ENCODE measurements at regions not wholly inside any gene's neighbourhood (a gene's known extent, or its start where the extent isn't known, plus 50 kb on each side); places are given as distances from the start of the nearest gene placed in this dataset.
"Not testable (repeated sequence)": the region's sequence is repeated elsewhere in the genome, so short reads cannot be mapped to it uniquely, and the experiment has no call there.

DNA sequence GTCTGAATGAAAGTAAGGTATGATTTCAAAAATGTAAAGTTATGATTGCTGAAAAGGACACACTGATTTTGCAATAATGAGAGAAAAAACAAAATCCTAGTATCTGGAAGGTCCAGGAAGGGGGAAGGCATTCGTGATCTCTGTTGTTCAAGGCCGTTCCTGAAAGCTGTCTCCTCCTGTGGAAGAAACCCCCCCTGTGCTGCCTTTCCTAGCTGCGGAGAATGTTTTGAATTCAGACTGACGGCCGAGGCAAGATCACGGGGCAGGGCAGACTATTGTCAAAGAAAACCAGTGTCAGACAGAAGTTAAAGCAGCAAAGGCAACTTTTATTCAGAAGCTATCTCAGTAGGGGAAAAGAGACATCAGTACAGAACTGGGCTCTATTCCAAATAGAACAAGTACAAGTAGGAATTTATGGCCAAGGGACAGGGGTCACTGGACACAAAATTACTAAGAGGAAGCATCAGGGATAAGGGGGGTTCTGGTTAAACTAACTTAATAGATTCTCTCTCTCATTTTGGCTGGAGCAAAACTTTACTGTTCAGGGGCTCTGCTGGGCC lies 61.9 kb upstream of the IGFBPL1 start:
- CTCF ChIA-PET, result no interaction called here
- no peak overlapping the region for H2AFZ ChIP-seq (ENCODE audit: control insufficient read depth, low read depth, low read length)
- intact Hi-C loops (cut with micrococcal nuclease; ENCODE audit: unreplicated experiment) (no loop called here), in situ Hi-C loops (cut with MboI) (no loop called here)
- no peaks in the 10 kb centered on the region for H3K4me1 ChIP-seq (ENCODE audit: control insufficient read depth, insufficient read depth, low read length)
- no peak overlapping the region for H3K9ac ChIP-seq (ENCODE audit: control insufficient read depth, insufficient read depth, low read length)
- 38% methylated on average over 6 of the region's 6 CpGs for WGBS (ENCODE audit: insufficient coverage, insufficient replicate concordance, low lambda C conversion rate, missing lambda C conversion rate)
- no peak for DNase-seq (ENCODE audit: low read depth, low spot score)
- no peak overlapping the region for H3K27ac ChIP-seq (ENCODE audit: control insufficient read depth, insufficient read depth)
- H4K20me1 ChIP-seq (ENCODE audit: control insufficient read depth, insufficient read depth), result no peaks in the 10 kb centered on the region
- H3K9me3 ChIP-seq (replicated peaks; ENCODE audit: control insufficient read depth, insufficient read depth, low read length), result no peaks in the 10 kb centered on the region
- H3K27me3 ChIP-seq (replicated peaks in 1 of 2; ENCODE audit: control insufficient read depth in 2 of 2, insufficient read depth in 2 of 2, low read length in 1 of 2), result no peaks in the 10 kb centered on the region
- SMC1A ChIA-PET (ENCODE audit: uncharacterized antibody, unreplicated experiment), result no interaction called here
- no TSS peak for BruUV-seq (replicated peaks)
- H3K36me3 ChIP-seq (ENCODE audit: control insufficient read depth in 2 of 2, insufficient read depth in 2 of 2, low read length in 1 of 2), result no peaks in the 10 kb centered on the region
- no peak for FAIRE-seq
- H3K4me2 ChIP-seq (ENCODE audit: control insufficient read depth, insufficient read depth), result no peak overlapping the region
- no peak overlapping the region for H3K4me3 ChIP-seq
- RAD21 ChIA-PET (ENCODE audit: unreplicated experiment), result no interaction called here
- POLR2A ChIA-PET, result no interaction called here
- no peak for TF ChIP-seq MEF2B (IDR thresholded peaks at IDR 0.05; ENCODE audit: partially characterized antibody, poor library complexity, severe bottlenecking)
- no peak for TF ChIP-seq ZNF24 (IDR thresholded peaks at IDR 0.05)
- no peaks in the 10 kb centered on the region for H3K79me2 ChIP-seq (ENCODE audit: control insufficient read depth, insufficient read depth, low read length)
- ATAC-seq, result no peak

GRCh38 chr9:38484076-38484665 lies 59.9 kb upstream of the IGFBPL1 start:
- H3K4me3 ChIP-seq; ATAC-seq; H3K9me3 ChIP-seq (replicated peaks; ENCODE audit: control insufficient read depth, insufficient read depth, low read length); FAIRE-seq; H3K4me2 ChIP-seq (ENCODE audit: control insufficient read depth, insufficient read depth); intact Hi-C loops (cut with micrococcal nuclease; ENCODE audit: unreplicated experiment); H3K36me3 ChIP-seq (ENCODE audit: control insufficient read depth in 2 of 2, insufficient read depth in 2 of 2, low read length in 1 of 2); H3K4me1 ChIP-seq (ENCODE audit: control insufficient read depth, insufficient read depth, low read length); H2AFZ ChIP-seq (ENCODE audit: control insufficient read depth, low read depth, low read length); in situ Hi-C loops (cut with MboI); H3K9ac ChIP-seq (ENCODE audit: control insufficient read depth, insufficient read depth, low read length); RAD21 ChIA-PET (ENCODE audit: unreplicated experiment); POLR2A ChIA-PET; DNase-seq (ENCODE audit: low read depth, low spot score); H4K20me1 ChIP-seq (ENCODE audit: control insufficient read depth, insufficient read depth); BruUV-seq (replicated peaks); H3K27ac ChIP-seq (ENCODE audit: control insufficient read depth, insufficient read depth); H3K79me2 ChIP-seq (ENCODE audit: control insufficient read depth, insufficient read depth, low read length); H3K27me3 ChIP-seq (replicated peaks in 1 of 2; ENCODE audit: control insufficient read depth in 2 of 2, insufficient read depth in 2 of 2, low read length in 1 of 2): not testable (repeated sequence)
- ChIA-PET CTCF (interaction anchor here (1.0 kb wide), 1 partner anchor 8 kb away, joined by 3 read pairs; no protein-coding TSS in a partner anchor), SMC1A (ENCODE audit: uncharacterized antibody, unreplicated experiment) (interaction anchor here (1.0 kb wide), 1 partner anchor 73 kb away, joined by 3 read pairs; no protein-coding TSS in a partner anchor)
- WGBS (ENCODE audit: insufficient coverage, insufficient replicate concordance, low lambda C conversion rate, missing lambda C conversion rate), result 48% methylated on average over 2 of the region's 2 CpGs

Data from GM12878 (cell line).